ENCODE measurements at regions not wholly inside any gene's neighbourhood (a gene's known extent, or its start where the extent isn't known, plus 50 kb on each side); places are given as distances from the start of the nearest gene placed in this dataset.

- no peak overlapping the region for H3K4me3 Mint-ChIP-seq
- H3K4me1 Mint-ChIP-seq (ENCODE audit: low read depth) = no peaks in the 10 kb centered on the region
- ATAC-seq (no peak), DNase-seq (no peak)
- no peaks in the 10 kb centered on the region for H3K36me3 Mint-ChIP-seq (ENCODE audit: insufficient read depth)
- H3K27me3 Mint-ChIP-seq (ENCODE audit: low read depth) = no peaks in the 10 kb centered on the region
- no peaks in the 10 kb centered on the region for H3K9me3 Mint-ChIP-seq
Measured at GRCh38 chr5:130720355-130720754, 444.7 kb downstream of the HINT1 start.

- no peaks in the 10 kb centered on the region for H3K9me3 Mint-ChIP-seq
- ATAC-seq (no peak), DNase-seq (no peak)
- H3K36me3 Mint-ChIP-seq (ENCODE audit: insufficient read depth) = no peaks in the 10 kb centered on the region
- no peak overlapping the region for H3K4me3 Mint-ChIP-seq
- no peaks in the 10 kb centered on the region for H3K4me1 Mint-ChIP-seq (ENCODE audit: low read depth)
- peaks cover 15% of the 10 kb centered on the region for H3K27me3 Mint-ChIP-seq (ENCODE audit: low read depth)
Measured at GRCh38 chr5:130715541-130715940, 449.5 kb downstream of the HINT1 start.

GRCh38 chr5:130714200-130714599 lies 450.9 kb downstream of the HINT1 start:
- DNase-seq = no peak
- no peak for ATAC-seq
- Mint-ChIP-seq H3K9me3 (no peaks in the 10 kb centered on the region), H3K4me3 (no peak overlapping the region), H3K36me3 (ENCODE audit: insufficient read depth) (no peaks in the 10 kb centered on the region), H3K4me1 (ENCODE audit: low read depth) (no peaks in the 10 kb centered on the region), H3K27me3 (ENCODE audit: low read depth) (peaks cover 15% of the 10 kb centered on the region)

GRCh38 chr5:130712324-130712723 lies 452.7 kb downstream of the HINT1 start:
- ATAC-seq (no peak), DNase-seq (no peak)
- H3K36me3 Mint-ChIP-seq (ENCODE audit: insufficient read depth) = no peaks in the 10 kb centered on the region
- H3K27me3 Mint-ChIP-seq (ENCODE audit: low read depth) = peaks cover 15% of the 10 kb centered on the region
- H3K4me3 Mint-ChIP-seq = no peak overlapping the region
- no peaks in the 10 kb centered on the region for H3K4me1 Mint-ChIP-seq (ENCODE audit: low read depth)
- no peaks in the 10 kb centered on the region for H3K9me3 Mint-ChIP-seq

- no peak for DNase-seq
- Mint-ChIP-seq H3K36me3 (ENCODE audit: insufficient read depth) (no peaks in the 10 kb centered on the region), H3K9me3 (no peaks in the 10 kb centered on the region), H3K4me3 (no peak overlapping the region), H3K4me1 (ENCODE audit: low read depth) (no peaks in the 10 kb centered on the region), H3K27me3 (ENCODE audit: low read depth) (peaks cover 15% of the 10 kb centered on the region)
- no peak for ATAC-seq
Measured at GRCh38 chr5:130710596-130710995, 454.5 kb downstream of the HINT1 start.

- no peaks in the 10 kb centered on the region for H3K9me3 Mint-ChIP-seq
- H3K27me3 Mint-ChIP-seq (ENCODE audit: low read depth) = peaks cover 5% of the 10 kb centered on the region
- DNase-seq (no peak), ATAC-seq (no peak)
- H3K36me3 Mint-ChIP-seq (ENCODE audit: insufficient read depth) = no peaks in the 10 kb centered on the region
- no peak overlapping the region for H3K4me3 Mint-ChIP-seq
- no peaks in the 10 kb centered on the region for H3K4me1 Mint-ChIP-seq (ENCODE audit: low read depth)
Measured at GRCh38 chr5:130708754-130709153, 456.3 kb downstream of the HINT1 start.

GRCh38 chr5:130706696-130707095 lies 458.4 kb downstream of the HINT1 start:
- DNase-seq = no peak
- Mint-ChIP-seq H3K9me3 (peaks cover 4% of the 10 kb centered on the region), H3K4me3 (no peak overlapping the region), H3K27me3 (ENCODE audit: low read depth) (peaks cover 8% of the 10 kb centered on the region), H3K4me1 (ENCODE audit: low read depth) (no peaks in the 10 kb centered on the region), H3K36me3 (ENCODE audit: insufficient read depth) (no peaks in the 10 kb centered on the region)
- ATAC-seq = no peak

GRCh38 chr5:130705368-130705767 lies 459.7 kb downstream of the HINT1 start:
- Mint-ChIP-seq H3K27me3 (ENCODE audit: low read depth) (peaks cover 8% of the 10 kb centered on the region), H3K9me3 (peaks cover 4% of the 10 kb centered on the region), H3K36me3 (ENCODE audit: insufficient read depth) (no peaks in the 10 kb centered on the region), H3K4me1 (ENCODE audit: low read depth) (no peaks in the 10 kb centered on the region), H3K4me3 (no peak overlapping the region)
- ATAC-seq (no peak), DNase-seq (no peak)

GRCh38 chr5:130693509-130693908 lies 471.5 kb downstream of the HINT1 start:
- Mint-ChIP-seq H3K36me3 (ENCODE audit: insufficient read depth) (no peaks in the 10 kb centered on the region), H3K4me3 (no peak overlapping the region), H3K9me3 (no peaks in the 10 kb centered on the region)

GRCh38 chr5:130692770-130693169 lies 472.3 kb downstream of the HINT1 start:
- Mint-ChIP-seq H3K36me3 (ENCODE audit: insufficient read depth) (no peaks in the 10 kb centered on the region), H3K4me1 (ENCODE audit: low read depth) (no peaks in the 10 kb centered on the region), H3K4me3 (no peak overlapping the region), H3K9me3 (no peaks in the 10 kb centered on the region), H3K27me3 (ENCODE audit: low read depth) (peaks cover 14% of the 10 kb centered on the region)
- ATAC-seq (no peak), DNase-seq (no peak)

More at GRCh38 chr5:130693509-130693908, 471.5 kb downstream of the HINT1 start:
- DNase-seq (no peak), ATAC-seq (no peak)
- Mint-ChIP-seq H3K4me1 (ENCODE audit: low read depth) (no peaks in the 10 kb centered on the region), H3K27me3 (ENCODE audit: low read depth) (peaks cover 17% of the 10 kb centered on the region)

GRCh38 chr5:130689831-130690230 lies 475.2 kb downstream of the HINT1 start:
- Mint-ChIP-seq H3K4me3 (no peak overlapping the region), H3K27me3 (ENCODE audit: low read depth) (peaks cover 15% of the 10 kb centered on the region), H3K4me1 (ENCODE audit: low read depth) (no peaks in the 10 kb centered on the region), H3K9me3 (no peaks in the 10 kb centered on the region), H3K36me3 (ENCODE audit: insufficient read depth) (no peaks in the 10 kb centered on the region)
- ATAC-seq (no peak), DNase-seq (no peak)

- no peak for ATAC-seq
- H3K36me3 Mint-ChIP-seq (ENCODE audit: insufficient read depth) = no peaks in the 10 kb centered on the region
- no peak for DNase-seq
- H3K9me3 Mint-ChIP-seq = no peaks in the 10 kb centered on the region
- H3K27me3 Mint-ChIP-seq (ENCODE audit: low read depth) = peaks cover 15% of the 10 kb centered on the region
- H3K4me3 Mint-ChIP-seq = no peak overlapping the region
- H3K4me1 Mint-ChIP-seq (ENCODE audit: low read depth) = no peaks in the 10 kb centered on the region
Measured at GRCh38 chr5:130687085-130687733, 477.8 kb downstream of the HINT1 start.

- Mint-ChIP-seq H3K27me3 (ENCODE audit: low read depth) (peaks cover 3% of the 10 kb centered on the region), H3K36me3 (ENCODE audit: insufficient read depth) (no peaks in the 10 kb centered on the region), H3K9me3 (no peaks in the 10 kb centered on the region), H3K4me3 (no peak overlapping the region), H3K4me1 (ENCODE audit: low read depth) (no peaks in the 10 kb centered on the region)
- DNase-seq = no peak
- ATAC-seq = no peak
Measured at GRCh38 chr5:130678637-130679036, 486.4 kb downstream of the HINT1 start.

- DNase-seq (no peak), ATAC-seq (no peak)
- Mint-ChIP-seq H3K27me3 (ENCODE audit: low read depth) (peaks cover 2% of the 10 kb centered on the region), H3K36me3 (ENCODE audit: insufficient read depth) (no peaks in the 10 kb centered on the region), H3K4me3 (no peak overlapping the region), H3K9me3 (peaks cover 6% of the 10 kb centered on the region), H3K4me1 (ENCODE audit: low read depth) (no peaks in the 10 kb centered on the region)
Measured at GRCh38 chr5:130666462-130666861, 498.6 kb downstream of the HINT1 start.

- ATAC-seq (peak; percentile 74 to 75), DNase-seq (no peak)
- Mint-ChIP-seq H3K4me1 (ENCODE audit: low read depth) (no peaks in the 10 kb centered on the region), H3K27me3 (ENCODE audit: low read depth) (peaks cover 5% of the 10 kb centered on the region), H3K36me3 (ENCODE audit: insufficient read depth) (no peaks in the 10 kb centered on the region), H3K4me3 (no peak overlapping the region), H3K9me3 (no peaks in the 10 kb centered on the region)
Measured at GRCh38 chr5:130652176-130652575, 512.9 kb downstream of the HINT1 start.

- DNase-seq (no peak), ATAC-seq (no peak)
- Mint-ChIP-seq H3K4me3 (no peak overlapping the region), H3K4me1 (ENCODE audit: low read depth) (no peaks in the 10 kb centered on the region), H3K36me3 (ENCODE audit: insufficient read depth) (no peaks in the 10 kb centered on the region), H3K9me3 (no peaks in the 10 kb centered on the region), H3K27me3 (ENCODE audit: low read depth) (peaks cover 5% of the 10 kb centered on the region)
Measured at GRCh38 chr5:130651440-130651839, 513.6 kb downstream of the HINT1 start.
